DOHH2 (cell line): ENCODE measurements at regions not wholly inside any gene's neighbourhood (a gene's known extent, or its start where the extent isn't known, plus 50 kb on each side); places are given as distances from the start of the nearest gene placed in this dataset.

Source experiments
- H3F3A ChIP-seq: fragments of 200-600 bp; sonication (generic), shearing (Covaris generic); 2 replicates; pipeline ENCODE4 v1.6.0; 2016; ENCODE audit warnings: antibody characterized with exemption, mild to moderate bottlenecking; ENCODE audit not compliant: control insufficient read depth, insufficient read depth
- H3K27ac ChIP-seq: fragments of 200-600 bp; sonication (generic); 2 replicates; pipeline ENCODE4 v1.5.1; 2014; ENCODE audit warnings: low read depth, mild to moderate bottlenecking, low read length, moderate library complexity
- H3K27me3 ChIP-seq: fragments of 200-600 bp; sonication (generic); 2 replicates; pipeline ENCODE4 v1.6.1; 2014; ENCODE audit warnings: mild to moderate bottlenecking, low read length, mixed read lengths; ENCODE audit not compliant: control insufficient read depth
- H3K36me3 ChIP-seq: fragments of 200-600 bp; sonication (generic); 2 replicates; pipeline ENCODE4 v1.6.1; 2014; ENCODE audit warnings: mild to moderate bottlenecking, low read length, moderate library complexity, mixed read lengths; ENCODE audit not compliant: control insufficient read depth
- H3K4me1 ChIP-seq: fragments of 200-600 bp; sonication (generic); 2 replicates; pipeline ENCODE4 v1.6.1; 2014; ENCODE audit warnings: mild to moderate bottlenecking, low read length, mixed read lengths; ENCODE audit not compliant: control insufficient read depth
- H3K4me2 ChIP-seq: fragments of 200-600 bp; sonication (generic); 2 replicates; pipeline ENCODE4 v1.6.0; 2014; ENCODE audit warnings: mild to moderate bottlenecking, low read length, moderate library complexity
- H3K4me3 ChIP-seq: fragments of 200-600 bp; sonication (generic); 2 replicates; pipeline ENCODE4 v1.5.1; 2014; ENCODE audit warnings: mild to moderate bottlenecking, low read length, mixed read lengths
- H3K79me2 ChIP-seq: fragments of 200-600 bp; sonication (generic); 2 replicates; pipeline ENCODE4 v1.6.1; 2014; ENCODE audit warnings: mild to moderate bottlenecking, low read length, mixed read lengths; ENCODE audit not compliant: control insufficient read depth
- H3K9me2 ChIP-seq: fragments of 200-600 bp; sonication (generic); replicated peaks from 2 replicates; pipeline ENCODE4 v1.6.1; 2014; ENCODE audit warnings: mild to moderate bottlenecking, low read length, mixed read lengths; ENCODE audit not compliant: control insufficient read depth
- H3K9me3 ChIP-seq: fragments of 200-600 bp; sonication (generic); 2 replicates; pipeline ENCODE4 v1.6.1; 2014; ENCODE audit warnings: antibody characterized with exemption, low read length, mixed read lengths; ENCODE audit not compliant: control insufficient read depth, insufficient read depth
- H4K20me1 ChIP-seq: fragments of 200-600 bp; sonication (generic); 2 replicates; pipeline ENCODE4 v1.6.0; 2014; ENCODE audit warnings: low read depth, mild to moderate bottlenecking, antibody characterized with exemption, low read length, moderate library complexity; ENCODE audit not compliant: control insufficient read depth, insufficient read depth
- CTCF ChIP-seq: fragments of 200-600 bp; sonication (generic); IDR thresholded peaks from one replicate; pipeline ENCODE4 v1.5.1; 2014; ENCODE audit warnings: antibody characterized with exemption, mild to moderate bottlenecking, low read depth, low read length; ENCODE audit not compliant: poor library complexity, severe bottlenecking
- EZH2phosphoT487 ChIP-seq: fragments of 200-600 bp; sonication (generic); IDR thresholded peaks from 2 replicates; pipeline ENCODE4 v1.6.1; 2017; ENCODE audit warnings: borderline replicate concordance, mild to moderate bottlenecking, antibody characterized with exemption, low read length, moderate library complexity, mixed read lengths

- no peaks in the 10 kb centered on the region for H3K4me1 ChIP-seq
- no peak overlapping the region for H3K4me2 ChIP-seq
- no peaks in the 10 kb centered on the region for H3K79me2 ChIP-seq
- no peak overlapping the region for H3K4me3 ChIP-seq
- no peaks in the 10 kb centered on the region for H3K36me3 ChIP-seq
- TF ChIP-seq CTCF = no peak
- TF ChIP-seq EZH2phosphoT487 = no peak
- no peaks in the 10 kb centered on the region for H3F3A ChIP-seq
- no peaks in the 10 kb centered on the region for H3K27me3 ChIP-seq
- H3K9me3 ChIP-seq = no peaks in the 10 kb centered on the region
- no peak overlapping the region for H3K27ac ChIP-seq
- no peaks in the 10 kb centered on the region for H4K20me1 ChIP-seq
- no peaks in the 10 kb centered on the region for H3K9me2 ChIP-seq
Observed at GRCh38 chr3:115464036-115464435, 159.3 kb upstream of the GAP43 start.

- Histone ChIP-seq H3K27ac (no peak overlapping the region), H3F3A (no peaks in the 10 kb centered on the region), H3K9me3 (no peaks in the 10 kb centered on the region), H3K36me3 (no peaks in the 10 kb centered on the region), H3K9me2 (no peaks in the 10 kb centered on the region), H3K79me2 (no peaks in the 10 kb centered on the region), H3K27me3 (no peaks in the 10 kb centered on the region; the same call in 1 of the 2 replicates), H4K20me1 (no peaks in the 10 kb centered on the region), H3K4me2 (no peak overlapping the region), H3K4me1 (no peaks in the 10 kb centered on the region), H3K4me3 (no peak overlapping the region)
- TF ChIP-seq EZH2phosphoT487 (no peak), CTCF (no peak)
Observed at GRCh38 chr3:115469649-115470048, 153.7 kb upstream of the GAP43 start.

DNA sequence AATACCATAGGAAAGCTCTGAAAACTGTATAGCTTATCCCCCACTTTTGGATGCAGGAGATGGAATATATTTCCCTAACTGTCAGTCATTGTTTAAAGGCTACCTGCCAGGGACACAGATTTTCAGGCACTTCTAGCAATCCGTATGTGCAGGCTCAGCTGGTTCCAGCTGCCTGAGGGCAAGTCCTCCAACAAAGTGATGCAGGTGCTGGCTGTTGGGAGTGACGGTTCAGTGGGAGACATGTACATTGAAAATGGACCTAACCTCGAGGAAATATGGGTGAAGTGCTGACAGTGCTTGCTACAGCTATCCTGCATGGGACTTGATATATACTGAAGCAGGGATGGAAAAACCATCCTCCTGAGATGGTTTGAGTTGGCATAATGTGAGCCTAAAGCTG, 153.1 kb upstream of the GAP43 start:
- Histone ChIP-seq H3K9me2 (no peaks in the 10 kb centered on the region), H3K4me1 (no peaks in the 10 kb centered on the region), H3K4me2 (no peak overlapping the region), H3K27me3 (no peaks in the 10 kb centered on the region; the same call in 1 of the 2 replicates), H3K9me3 (no peaks in the 10 kb centered on the region), H3F3A (no peaks in the 10 kb centered on the region), H3K79me2 (no peaks in the 10 kb centered on the region), H3K36me3 (no peaks in the 10 kb centered on the region), H3K4me3 (no peak overlapping the region), H4K20me1 (no peaks in the 10 kb centered on the region), H3K27ac (no peak overlapping the region)
- TF ChIP-seq EZH2phosphoT487 = no peak
- no peak for TF ChIP-seq CTCF
